Germinal center (tissue), 1 donor: ENCODE measurements at regions not wholly inside any gene's neighbourhood (a gene's known extent, or its start where the extent isn't known, plus 50 kb on each side); places are given as distances from the start of the nearest gene placed in this dataset.

Experiments used
- DNase-seq: peaks from one replicate; pipeline ENCODE4 v3.0.0; 2012; ENCODE audit warnings: mixed read lengths, low spot score

DNA sequence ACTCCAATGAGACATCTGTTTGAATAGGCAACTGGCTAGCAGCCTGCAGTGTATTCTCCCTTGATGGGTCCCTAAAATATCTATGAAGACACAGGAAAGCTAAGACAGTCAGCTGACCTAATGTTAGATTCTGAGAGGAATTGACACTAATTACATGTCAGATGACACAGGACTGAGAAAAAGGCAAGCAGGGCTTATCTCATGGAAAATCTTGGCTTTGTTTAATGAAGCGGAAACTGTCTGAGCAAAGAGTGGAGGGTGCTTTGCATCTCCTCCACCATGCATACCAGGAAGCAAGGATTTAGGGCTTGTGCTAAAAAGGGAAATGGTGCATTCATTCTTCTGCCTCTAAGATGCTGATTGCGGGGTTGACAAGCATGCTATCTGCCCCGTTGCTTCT is 135.5 kb upstream of the GLI3 start:
- DNase-seq: no peak

DNA sequence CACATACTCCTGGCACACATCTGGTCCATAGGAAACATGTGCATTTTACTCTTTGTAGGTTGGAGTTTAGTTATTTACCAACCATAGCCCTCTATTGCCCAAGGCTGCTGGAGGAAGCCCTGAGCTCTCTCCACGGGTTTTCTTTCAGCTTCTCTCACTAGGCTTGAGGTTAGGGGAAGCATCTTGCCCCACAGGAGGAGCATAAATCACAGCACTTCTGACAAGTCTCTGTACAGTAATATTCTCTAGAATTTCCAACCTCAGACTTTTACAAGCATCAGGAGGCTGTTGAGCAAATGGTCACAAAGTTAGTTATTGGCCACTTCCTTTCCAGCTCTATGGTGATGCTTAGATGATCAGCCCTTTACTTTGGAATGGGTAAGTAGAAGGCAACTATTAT is 122.9 kb upstream of the GLI3 start:
- no peak for DNase-seq

DNA sequence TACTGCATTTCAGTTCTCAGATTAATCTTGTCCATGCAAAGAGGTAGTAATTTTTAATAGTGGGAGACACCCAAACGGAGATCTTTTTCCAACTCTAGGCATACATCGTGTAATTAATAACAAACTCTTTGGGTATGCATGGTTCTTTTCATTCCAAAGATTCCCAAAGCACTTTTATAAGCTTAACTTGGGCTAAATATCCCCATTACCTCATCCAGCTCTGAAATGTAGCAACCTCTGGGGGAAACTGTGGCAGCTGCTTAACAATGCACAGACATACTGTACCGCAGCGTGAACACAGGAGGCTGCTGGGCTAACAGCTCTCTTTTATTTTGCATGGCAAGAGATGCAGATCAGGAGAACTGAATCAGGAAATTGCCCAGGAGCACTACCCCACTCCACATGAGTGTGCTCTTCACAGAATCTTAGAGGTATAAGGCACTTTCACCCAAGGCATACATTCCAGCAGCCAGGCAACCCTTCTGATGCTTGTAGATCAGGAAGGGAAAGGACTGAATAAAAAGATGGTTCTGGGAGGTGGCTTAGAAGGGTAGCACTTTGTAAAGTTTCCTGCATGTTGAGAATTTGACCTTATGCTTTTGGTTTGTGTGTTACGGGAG is 114.4 kb upstream of the GLI3 start:
- no peak for DNase-seq

DNA sequence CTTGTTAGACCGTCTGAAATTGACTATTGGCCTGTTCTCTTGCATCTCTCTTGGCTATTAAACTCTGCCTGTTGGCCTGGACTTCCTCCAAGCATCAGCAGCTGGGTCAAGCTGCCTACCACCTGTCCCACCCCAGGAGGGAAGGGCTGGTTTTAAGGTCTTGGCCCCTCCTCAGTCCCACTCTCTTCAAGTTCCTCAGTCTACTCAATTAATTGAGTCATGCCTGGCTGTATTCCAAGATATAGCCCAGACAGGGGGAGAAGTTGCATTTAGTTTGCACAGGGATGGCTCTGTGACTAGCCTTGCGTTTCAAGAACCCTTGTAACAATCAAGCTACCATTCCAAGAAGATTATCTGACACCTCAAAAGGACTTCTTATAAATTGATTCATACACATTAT is 113.8 kb upstream of the GLI3 start:
- no peak for DNase-seq

DNA sequence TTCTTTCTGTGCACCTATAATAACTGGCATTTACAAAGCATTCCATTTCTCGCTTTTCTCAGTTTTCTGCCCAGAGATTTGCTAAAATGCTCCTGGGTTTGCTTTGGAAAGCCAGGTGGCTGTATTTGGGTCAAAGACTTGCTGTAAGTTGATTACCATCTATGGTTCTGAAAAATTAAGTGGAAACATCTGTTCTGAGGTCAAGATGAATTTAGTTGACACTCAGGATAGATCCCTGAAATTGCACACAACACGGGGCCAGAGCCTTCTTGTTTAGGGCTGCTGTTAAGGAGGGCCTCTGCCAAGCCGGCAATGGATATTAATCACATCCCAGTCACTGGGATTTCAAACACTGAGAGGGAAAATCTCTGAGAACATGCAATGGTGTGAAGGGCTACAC is 111.6 kb upstream of the GLI3 start:
- no peak for DNase-seq

DNA sequence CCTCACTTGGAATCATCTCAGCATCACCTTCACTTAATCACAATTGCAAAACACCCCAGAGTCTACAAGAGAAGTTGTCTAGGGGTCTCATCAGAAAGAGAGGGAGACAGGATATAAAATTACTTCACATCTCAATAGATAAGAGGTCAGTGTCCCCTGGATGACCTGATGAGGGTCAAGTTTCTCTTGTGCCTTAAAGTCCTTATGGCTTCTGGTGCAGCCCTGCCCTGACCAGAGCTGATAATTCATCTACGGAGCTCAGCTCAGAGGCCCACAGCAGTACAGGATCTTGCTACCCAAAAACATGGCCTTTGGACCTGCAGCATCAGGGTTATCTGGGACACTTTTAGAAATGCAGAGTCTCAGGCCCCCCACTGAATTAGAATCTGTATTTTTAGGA is 111.1 kb upstream of the GLI3 start:
- DNase-seq: no peak

DNA sequence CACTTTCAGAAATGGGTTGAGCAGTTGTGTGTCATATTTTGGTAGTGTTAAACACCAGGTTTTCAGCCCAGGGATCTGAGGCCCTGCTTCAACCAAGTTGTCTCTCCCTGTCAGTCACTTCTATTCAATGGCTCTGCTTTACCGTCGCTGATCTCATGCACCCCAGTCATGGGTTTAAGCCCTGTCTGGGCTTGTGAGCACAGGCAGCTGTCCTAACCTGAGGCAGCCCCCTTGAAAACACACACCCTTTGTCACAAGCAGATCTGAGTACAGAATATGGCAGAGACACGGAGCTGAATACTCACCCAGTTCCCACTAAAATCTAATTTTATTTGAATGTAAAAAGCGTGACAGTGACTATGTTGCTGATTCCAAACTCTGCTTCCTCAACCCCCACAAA is 110.6 kb upstream of the GLI3 start:
- no peak for DNase-seq

DNA sequence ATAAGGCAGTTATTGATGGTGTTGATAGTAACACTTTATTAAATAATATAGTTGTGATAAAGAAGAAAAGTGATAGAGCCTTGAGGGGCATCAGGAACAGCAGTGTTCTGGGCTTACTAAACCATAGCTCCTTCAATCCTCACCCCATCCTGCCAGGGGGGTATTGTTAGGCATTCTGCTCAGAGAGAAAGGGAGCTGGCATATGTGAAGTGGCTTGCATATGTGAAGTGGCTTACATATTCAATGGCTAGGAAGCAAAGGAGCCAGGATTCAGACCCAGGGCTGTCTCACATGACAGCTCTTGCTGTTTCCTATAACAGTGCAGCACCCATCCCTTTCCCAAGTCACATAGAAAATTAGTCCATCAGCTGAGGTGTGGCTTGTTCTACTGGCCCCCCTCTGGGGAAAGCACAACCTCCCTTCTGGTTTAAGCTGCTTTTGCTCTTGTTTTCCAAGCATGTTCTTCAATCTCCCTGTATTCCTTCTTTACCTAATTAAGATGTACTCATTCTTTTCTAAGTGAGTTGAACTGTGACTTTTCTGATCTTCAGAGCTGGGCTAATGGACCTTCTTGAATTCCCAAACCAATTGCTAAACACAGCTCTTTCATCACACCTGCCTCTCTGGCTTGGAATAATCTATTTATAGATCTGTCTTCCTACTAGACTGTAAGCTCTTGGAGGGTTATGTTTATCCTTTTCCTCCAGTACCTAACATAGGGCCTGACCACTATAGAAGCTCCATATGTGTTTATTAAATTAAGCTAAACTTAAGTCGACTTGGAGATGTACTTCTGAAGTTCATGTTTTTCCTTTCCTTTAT is 108.7 kb upstream of the GLI3 start:
- DNase-seq: no peak

DNA sequence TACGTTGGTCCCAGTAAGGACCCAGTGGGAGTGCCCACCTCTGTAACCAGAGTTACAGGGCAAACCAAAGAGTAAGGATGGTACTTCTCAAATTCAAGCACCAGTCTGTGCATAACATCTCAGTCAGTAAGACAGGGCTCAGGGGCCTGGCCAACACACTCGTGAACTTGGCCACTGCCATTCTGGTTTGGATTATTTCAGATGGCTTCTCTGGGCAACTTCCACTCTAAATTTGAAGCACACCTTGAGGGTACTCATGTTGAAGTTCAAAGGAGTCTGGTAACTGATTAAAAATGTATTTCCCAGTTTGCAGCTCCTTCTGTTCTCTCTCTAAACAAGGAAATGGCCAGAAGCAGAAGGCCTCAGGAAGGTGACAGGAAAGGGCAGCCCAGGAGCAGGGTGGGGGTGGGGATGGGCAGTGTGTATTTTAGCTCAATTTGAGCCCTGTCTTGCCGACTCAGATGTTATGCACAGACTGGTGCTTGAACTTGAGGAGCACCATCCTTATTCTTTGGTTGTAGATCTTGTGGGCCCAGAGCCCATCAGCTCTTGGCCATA is 107.3 kb upstream of the GLI3 start:
- DNase-seq: no peak

DNA sequence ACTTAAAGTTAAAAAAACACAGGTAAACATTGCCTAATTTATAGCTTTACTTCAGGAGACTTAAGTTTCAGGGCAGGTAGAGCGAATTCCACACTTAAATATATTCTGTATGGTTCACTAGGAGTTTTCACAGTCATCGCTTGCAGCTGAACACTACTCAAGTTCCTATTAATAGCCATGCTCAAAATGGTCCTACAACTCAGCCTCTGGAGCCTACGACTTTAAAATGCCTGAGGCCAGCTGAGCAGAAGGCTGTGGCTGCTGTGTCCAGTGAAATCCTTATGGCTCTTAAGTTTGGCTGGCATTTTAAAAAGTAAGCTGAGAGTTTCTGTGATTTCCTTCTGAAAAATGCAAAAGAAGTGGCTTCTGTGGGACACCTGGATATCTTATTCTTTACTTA is 105.4 kb upstream of the GLI3 start:
- DNase-seq: no peak

DNA sequence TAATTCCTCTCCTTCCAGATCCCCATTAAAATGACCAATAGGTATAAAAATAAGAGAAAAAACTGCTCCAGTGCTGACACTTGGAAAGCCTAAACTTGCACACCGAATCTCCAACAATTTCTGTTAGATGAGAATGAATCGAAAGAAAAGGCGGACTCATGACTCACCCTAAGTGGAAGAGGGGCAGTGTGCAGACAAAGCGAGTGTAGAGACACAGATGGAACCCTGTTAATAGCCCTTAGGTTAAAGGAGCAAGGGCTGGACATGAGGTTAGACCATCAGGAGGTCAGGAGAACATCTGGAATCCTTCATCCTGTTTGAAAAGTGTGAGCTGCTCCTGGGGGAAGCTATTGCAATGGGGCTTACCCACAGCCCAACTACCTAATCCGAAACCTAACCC is 103.4 kb upstream of the GLI3 start:
- no peak for DNase-seq

DNA sequence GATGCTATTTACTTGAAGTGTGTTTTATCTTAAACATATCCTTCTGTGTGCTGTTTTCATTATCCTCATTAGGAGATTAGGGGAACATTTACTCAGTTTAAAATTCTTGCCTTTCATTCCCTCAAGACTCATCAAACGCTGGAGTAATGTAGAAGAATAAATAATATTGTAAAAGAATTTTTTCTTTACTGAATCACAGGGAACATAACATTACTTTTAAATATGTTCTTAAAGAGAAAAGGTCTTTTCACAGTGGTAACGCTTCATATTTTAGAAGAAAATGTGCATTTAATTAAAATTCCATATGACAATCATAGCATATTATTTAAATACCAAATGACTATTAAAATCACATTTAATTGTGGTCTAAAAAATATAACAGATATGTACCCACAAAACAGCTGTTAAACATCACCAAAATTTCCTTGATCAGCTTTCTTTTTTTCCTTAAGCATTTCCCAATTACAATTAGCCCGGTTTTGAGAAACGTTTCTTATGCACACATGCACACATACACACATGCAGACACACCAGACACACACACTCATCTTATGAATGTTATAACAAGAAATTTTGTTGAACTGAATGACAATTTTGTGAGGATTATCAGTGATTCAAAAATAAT is 102.0 kb upstream of the GLI3 start:
- no peak for DNase-seq

DNA sequence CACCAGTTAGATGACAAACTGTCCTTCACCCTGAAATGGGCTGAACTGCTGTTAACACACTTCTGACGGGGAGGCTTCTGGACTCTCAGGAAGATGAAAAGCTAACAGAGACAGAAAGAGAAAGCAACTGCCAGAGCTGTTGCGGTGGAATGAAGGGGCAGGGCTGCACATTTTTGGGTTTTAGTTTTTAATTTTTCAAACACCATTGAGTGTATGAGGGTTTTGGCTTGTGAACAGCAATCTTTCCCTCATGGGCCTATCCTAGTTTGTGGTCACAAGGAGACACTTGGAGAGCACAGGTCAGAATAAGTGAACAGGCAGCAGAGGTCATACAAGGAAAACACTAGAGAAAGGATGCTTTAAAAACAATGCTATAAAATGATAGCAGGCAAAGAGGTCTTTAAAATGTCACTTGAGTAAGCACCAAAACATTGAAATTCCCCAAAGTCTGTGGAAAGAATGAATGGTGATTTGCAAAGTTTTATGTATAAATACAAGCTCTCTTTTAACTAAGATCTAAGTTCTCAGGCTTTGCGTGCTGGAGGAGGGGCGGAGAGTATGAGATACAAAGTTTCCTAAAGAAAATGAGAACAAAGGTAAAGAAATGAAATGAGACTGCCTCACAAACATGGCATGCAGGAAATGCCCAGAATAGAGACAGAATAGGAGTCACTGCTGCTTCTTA is 101.4 kb upstream of the GLI3 start:
- DNase-seq: no peak

DNA sequence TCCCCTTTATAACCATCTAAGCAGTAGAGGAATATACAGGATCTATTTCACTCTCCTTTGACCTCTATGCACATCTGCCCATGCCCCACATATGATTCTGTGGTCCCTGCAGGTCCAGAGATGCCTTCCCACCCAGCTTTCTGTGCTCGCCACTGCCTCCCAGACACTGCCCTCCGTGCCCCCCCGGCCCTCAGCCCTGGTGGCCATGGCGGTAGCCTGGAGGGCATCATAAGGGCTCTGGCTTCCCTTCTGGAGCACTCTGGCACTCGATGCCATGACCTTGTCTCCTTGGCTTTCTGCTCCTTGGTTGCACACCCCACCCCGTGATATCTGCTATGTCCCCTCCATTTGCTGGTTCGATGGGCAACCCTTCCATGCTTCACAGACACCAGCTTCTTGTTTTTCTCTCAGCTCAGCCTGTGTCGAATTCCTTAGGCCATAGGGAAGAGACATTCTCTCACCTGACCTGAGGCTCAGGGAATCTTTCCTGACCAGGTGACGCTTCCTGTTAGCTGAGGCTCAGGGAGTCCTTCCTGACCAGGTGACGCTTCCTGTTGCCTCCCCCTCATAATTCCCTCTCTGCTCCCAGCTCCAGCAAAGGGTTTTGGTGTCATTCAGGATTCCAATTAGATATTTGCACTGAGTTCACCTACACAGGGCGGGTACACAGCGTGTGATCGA is 100.4 kb upstream of the GLI3 start:
- no peak for DNase-seq

DNA sequence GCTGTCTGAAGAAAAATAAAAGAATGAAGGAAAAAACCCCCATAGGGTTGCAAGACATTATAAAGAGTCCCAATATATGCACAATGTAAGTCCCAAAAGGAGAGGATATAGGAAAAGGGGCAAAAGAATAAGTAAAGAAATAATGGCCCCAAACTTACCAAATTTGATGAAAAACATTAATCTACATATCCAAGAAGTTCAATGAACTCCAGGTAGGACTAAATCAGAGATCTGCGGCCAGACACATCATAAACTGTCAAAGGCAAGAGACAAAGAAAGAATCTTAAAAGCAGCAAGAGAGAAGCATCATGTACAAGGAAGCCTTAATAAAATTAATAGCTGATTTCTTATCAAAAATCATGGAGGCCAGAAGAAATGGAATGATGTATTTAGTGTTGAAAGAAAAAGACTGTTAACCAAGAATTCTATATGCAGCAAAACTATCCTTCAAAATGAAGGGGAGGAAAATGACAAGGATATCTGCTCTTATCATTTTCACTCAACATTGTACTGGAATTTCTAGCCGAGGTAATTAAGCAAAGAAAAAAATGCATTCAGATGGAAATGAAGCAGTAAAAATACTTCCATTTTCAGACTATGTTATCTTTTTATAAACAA is 95.7 kb upstream of the GLI3 start:
- DNase-seq: no peak

DNA sequence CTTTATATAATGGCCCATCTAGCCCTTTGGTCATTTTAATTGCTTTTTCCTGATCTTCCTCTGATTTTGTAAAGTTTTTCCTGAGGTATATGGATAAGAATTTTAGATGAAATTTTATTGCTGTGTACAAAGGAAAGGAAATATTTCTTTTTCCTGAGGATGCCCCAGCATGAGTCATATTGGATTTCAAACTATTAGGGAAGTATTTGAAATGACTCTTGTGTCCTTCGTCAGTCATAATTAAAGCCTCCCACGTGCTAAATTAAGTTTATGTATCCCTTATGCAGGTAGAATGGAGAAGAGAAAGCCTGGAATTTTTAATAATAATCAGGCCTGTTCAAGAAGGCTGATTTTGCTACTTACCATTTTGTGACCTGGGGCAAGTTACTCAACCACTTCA is 82.6 kb upstream of the GLI3 start:
- DNase-seq: no peak

DNA sequence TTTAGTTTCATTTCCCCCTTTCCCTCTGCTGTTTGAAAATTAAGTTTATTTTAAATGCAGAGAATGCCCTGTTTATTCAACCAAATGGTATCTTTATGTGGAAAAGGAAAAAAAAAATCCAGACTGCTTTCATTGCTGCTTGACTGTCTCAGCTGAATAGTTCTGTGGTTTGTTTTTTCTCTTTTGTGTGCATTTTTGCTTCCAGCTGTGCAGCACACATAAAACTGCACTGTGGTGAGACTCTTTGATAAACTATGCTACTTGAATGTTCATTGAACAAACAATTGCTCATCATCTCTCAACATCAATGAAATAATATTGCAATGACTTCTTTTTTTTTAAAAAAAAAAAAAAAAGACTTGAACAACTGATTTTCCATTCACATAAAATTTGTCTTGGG is 78.6 kb upstream of the GLI3 start:
- peak; percentile 5 for DNase-seq

DNA sequence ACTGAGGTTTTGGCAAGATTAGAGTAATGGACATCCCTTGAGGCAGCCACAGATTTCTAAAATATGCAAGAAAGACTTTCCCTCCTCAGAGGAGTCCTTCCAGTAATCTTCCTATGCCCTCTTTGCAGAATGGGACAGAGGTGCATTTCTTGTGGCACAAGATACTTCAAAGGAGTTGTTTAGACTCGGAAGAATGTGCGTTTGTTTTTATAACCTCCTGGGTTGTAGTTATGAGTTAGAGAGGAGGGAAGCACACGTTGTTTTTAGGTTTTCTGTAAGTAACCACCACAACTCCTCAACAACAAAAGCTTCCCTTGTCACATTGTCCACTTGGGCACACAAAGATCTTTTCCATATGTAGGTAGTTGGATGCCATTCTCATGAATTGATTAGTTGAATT is 78.1 kb upstream of the GLI3 start:
- DNase-seq: no peak

DNA sequence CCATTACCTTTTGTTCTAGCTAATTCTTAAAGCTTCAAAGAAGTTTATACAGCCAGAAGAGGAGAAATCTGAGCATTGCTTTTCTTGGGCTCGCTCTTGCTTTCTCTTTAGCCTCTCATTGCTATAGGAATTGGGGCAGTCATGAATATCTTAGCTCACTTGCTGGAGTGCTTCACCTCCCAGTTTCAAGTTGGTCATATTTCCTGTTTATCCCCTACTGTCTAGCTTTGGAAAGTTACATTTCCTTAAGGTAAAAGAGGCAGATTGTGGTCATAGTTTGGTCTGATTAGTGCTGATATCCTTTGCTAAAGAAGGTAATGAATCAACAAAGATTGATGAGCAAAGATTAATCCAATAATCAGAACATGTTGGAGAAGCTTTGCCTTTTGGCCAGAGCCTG is 77.7 kb upstream of the GLI3 start:
- no peak for DNase-seq

DNA sequence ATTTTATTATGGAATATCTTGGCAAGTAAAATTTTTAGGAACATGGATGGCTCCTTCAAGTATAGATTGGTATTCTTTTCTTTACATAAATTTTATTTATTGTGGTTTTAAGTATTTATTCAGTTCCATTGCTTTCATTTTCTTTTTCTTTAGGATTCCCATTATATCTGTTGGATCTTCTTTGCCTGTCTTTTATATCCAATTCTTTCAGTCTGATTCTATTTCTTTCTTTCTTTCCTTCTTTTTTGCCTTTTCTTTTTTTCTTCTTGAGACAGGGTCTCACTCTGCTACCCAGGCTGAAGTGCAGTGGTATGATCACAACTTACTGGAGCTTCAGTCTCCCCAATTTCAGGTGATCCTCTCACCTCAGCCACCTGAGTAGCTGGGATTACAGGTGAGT is 74.2 kb upstream of the GLI3 start:
- DNase-seq: no peak

DNA sequence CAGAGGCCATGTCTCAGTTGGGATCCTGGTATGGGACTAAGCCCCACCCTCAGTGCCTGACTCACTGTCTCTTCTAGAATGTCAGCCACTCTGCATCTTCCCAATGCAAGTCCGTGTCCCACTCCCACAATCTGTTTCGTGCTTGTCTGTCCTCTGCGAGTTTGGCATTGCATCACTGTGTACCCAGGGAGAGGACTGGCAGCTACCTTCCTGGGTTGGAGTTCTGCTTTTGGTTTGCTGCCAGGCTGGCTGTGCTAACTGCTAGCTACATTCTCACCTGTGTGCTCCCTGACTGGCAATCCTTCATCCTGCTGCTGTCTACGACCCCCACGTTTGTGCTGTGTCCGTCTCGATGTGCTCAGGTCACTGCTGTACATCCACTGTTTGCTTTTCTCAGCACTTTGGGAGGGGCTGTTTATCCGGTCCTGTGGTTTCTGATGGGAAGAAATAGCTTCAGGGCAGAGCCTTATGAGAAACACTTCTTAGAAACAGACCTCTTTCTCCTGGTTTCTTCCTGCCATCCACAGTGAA is 56.0 kb upstream of the GLI3 start:
- DNase-seq: no peak
